22Rv1 (cell line): ENCODE measurements at regions not wholly inside any gene's neighbourhood (a gene's known extent, or its start where the extent isn't known, plus 50 kb on each side); places are given as distances from the start of the nearest gene placed in this dataset.

ENCODE experiments used
- CTCF ChIP-seq: fragments of 450-650 bp; IDR thresholded peaks from 2 replicates; pipeline ENCODE4 v1.5.1; 2017; ENCODE audit warnings: mild to moderate bottlenecking
- ZFX ChIP-seq: fragments of 450-650 bp; IDR thresholded peaks from 2 replicates; pipeline ENCODE4 v1.6.1; 2017; ENCODE audit warnings: antibody characterized with exemption, borderline replicate concordance

DNA sequence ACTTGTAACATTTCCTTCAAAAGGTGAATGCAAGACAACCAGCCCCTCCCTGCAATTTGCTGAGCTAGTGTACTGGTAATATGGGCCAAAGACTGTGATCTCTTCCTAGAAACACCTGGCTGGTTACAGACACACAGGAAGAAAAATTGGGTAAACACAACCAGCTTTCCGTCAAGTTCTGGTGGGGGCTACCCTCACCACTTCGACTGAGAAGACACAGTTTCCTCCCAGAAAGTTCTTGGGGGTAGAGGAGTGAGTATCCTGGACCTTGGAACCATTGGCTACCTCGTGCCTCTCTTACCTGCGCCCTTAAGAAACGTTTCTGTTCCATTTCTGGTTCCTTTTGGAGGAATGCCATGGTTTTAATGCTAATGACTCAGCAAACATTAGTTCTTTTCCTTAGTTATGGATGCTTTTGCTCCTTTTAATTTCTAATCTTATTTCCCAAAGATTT lies 120.9 kb upstream of the DLX2 start:
- TF ChIP-seq CTCF = no peak
- no peak for TF ChIP-seq ZFX
